CD4-positive, alpha-beta T cell (primary cell): ENCODE measurements at regions not wholly inside any gene's neighbourhood (a gene's known extent, or its start where the extent isn't known, plus 50 kb on each side); places are given as distances from the start of the nearest gene placed in this dataset.

ENCODE experiments used
- ATAC-seq: fragments of 200-7000 bp; cut with Tn5 transposase; one replicate; pipeline ENCODE4 v1.10.0; 2022; ENCODE audit warnings: mild to moderate bottlenecking; ENCODE audit not compliant: poor library complexity
- CTCF ChIA-PET: fragments of 350-600 bp; sonication (Branson Sonifier 250); formaldehyde crosslinking; loops from one replicate; lab custom pipeline; 2021; ENCODE audit warnings: antibody characterized with exemption, inconsistent platforms; lab: Charles Lee
- POLR2A ChIA-PET: fragments of 350-600 bp; sonication (Branson Sonifier 250); formaldehyde crosslinking; loops from one replicate; lab custom pipeline; 2021; ENCODE audit warnings: antibody characterized with exemption, inconsistent platforms; lab: Charles Lee
- DNase-seq, 14 experiments: peaks; one replicate each; pipeline ENCODE4 v3.0.0-alpha.2; 2013 to 2020; ENCODE audit warnings: mixed read lengths in 2 of 14
- H3K27ac ChIP-seq, 2 donors: one replicate each; pipeline versions ENCODE4 v1.5.1 to v1.7.0; 2013; ENCODE audit warnings: low read length in 2 of 2, low read depth in 1 of 2, mild to moderate bottlenecking in 1 of 2
- H3K27me3 ChIP-seq, 2 experiments: 1 replicate in 1 of 2; 2 replicates in 1 of 2; pipeline versions ENCODE4 v1.6.1 to v1.7.0; 2013; ENCODE audit warnings: low read length in 2 of 2, control low read depth in 1 of 2, mild to moderate bottlenecking in 1 of 2, moderate library complexity in 1 of 2; ENCODE audit not compliant: insufficient read depth in 2 of 2, control insufficient read depth in 1 of 2
- H3K36me3 ChIP-seq: one replicate; pipeline ENCODE4 v1.6.1; 2013; ENCODE audit warnings: low read length, control low read depth; ENCODE audit not compliant: insufficient read depth
- H3K4me1 ChIP-seq: one replicate; pipeline ENCODE4 v1.6.1; 2013; ENCODE audit warnings: low read length, control low read depth; ENCODE audit not compliant: insufficient read depth
- H3K4me3 ChIP-seq: one replicate; pipeline ENCODE4 v1.5.1; 2013; ENCODE audit warnings: mild to moderate bottlenecking, low read length, moderate library complexity
- H3K9me3 ChIP-seq, 2 experiments: 1 replicate in 1 of 2; 2 replicates in 1 of 2; pipeline versions ENCODE4 v1.6.1 to v1.7.0; 2013; ENCODE audit warnings: low read length in 2 of 2, mild to moderate bottlenecking in 2 of 2, control low read depth in 1 of 2, moderate library complexity in 1 of 2; ENCODE audit not compliant: control insufficient read depth in 1 of 2, insufficient read depth in 1 of 2
- H3K27ac Mint-ChIP-seq: one replicate; pipeline ENCODE4 v1.8.0; 2020; ENCODE audit warnings: mixed read lengths
- H3K27me3 Mint-ChIP-seq: one replicate; pipeline ENCODE4 v1.8.0; 2021; ENCODE audit warnings: mixed read lengths
- H3K36me3 Mint-ChIP-seq: one replicate; pipeline ENCODE4 v1.8.0; 2021; ENCODE audit warnings: low read depth, mixed read lengths
- H3K4me1 Mint-ChIP-seq: one replicate; pipeline ENCODE4 v1.8.0; 2021; ENCODE audit warnings: low read depth, mixed read lengths
- H3K4me3 Mint-ChIP-seq: one replicate; pipeline ENCODE4 v1.8.0; 2020; ENCODE audit warnings: mild to moderate bottlenecking, mixed read lengths
- H3K9me3 Mint-ChIP-seq: one replicate; pipeline ENCODE4 v1.8.0; 2020; ENCODE audit warnings: mixed read lengths
- intact Hi-C, 2 experiments: fragments of 100-400 bp; cut with DNase I in 1 of 2; cut with micrococcal nuclease in 1 of 2; formaldehyde crosslinking; loops; one replicate each; pipeline versions ENCODE4 v1.15.1 to v1.9.0; 2023 to 2025; cut with DNase I, micrococcal nuclease
- TF ChIP-seq, protein P1 (sequence below): fragments of 200-600 bp; IDR thresholded peaks from one replicate; pipeline ENCODE4 v1.8.0; 2022; ENCODE audit warnings: antibody characterized with exemption, mild to moderate bottlenecking

DNA sequence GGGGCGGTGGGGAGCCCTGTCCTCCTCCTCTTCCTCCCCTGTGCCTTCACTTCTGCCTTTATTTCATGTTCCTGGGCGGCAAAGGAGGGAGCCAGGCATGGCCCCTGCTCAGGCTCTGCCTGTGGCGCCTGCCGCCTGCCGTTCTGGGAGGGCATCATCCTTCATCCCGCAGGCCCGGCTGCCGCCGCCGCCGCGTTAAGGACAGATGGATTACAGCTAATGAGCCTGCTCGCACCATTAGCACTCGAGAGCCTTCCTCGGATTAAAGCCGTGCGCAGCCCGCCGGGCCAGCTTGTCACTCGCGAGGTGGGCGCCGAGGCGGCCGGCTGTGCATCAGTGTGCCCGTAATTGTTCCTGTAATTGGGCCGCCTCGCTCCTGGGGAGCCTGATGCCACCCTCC lies 127.7 kb upstream of the GSE1 start:
- no peaks in the 10 kb centered on the region for H3K9me3 ChIP-seq
- DNase-seq = no peak
- TF ChIP-seq, protein P1, sequence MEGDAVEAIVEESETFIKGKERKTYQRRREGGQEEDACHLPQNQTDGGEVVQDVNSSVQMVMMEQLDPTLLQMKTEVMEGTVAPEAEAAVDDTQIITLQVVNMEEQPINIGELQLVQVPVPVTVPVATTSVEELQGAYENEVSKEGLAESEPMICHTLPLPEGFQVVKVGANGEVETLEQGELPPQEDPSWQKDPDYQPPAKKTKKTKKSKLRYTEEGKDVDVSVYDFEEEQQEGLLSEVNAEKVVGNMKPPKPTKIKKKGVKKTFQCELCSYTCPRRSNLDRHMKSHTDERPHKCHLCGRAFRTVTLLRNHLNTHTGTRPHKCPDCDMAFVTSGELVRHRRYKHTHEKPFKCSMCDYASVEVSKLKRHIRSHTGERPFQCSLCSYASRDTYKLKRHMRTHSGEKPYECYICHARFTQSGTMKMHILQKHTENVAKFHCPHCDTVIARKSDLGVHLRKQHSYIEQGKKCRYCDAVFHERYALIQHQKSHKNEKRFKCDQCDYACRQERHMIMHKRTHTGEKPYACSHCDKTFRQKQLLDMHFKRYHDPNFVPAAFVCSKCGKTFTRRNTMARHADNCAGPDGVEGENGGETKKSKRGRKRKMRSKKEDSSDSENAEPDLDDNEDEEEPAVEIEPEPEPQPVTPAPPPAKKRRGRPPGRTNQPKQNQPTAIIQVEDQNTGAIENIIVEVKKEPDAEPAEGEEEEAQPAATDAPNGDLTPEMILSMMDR = no peak
- ATAC-seq = no peak
- no peak overlapping the region for H3K27ac ChIP-seq
- Mint-ChIP-seq H3K4me1 (no peaks in the 10 kb centered on the region), H3K27ac (no peak overlapping the region), H3K9me3 (no peaks in the 10 kb centered on the region), H3K36me3 (no peaks in the 10 kb centered on the region), H3K27me3 (no peaks in the 10 kb centered on the region), H3K4me3 (no peak overlapping the region)
- ChIA-PET POLR2A (no interaction called here), CTCF (no interaction called here)
- H3K27me3 ChIP-seq = no peaks in the 10 kb centered on the region
- no peak overlapping the region for H3K4me3 ChIP-seq
- H3K36me3 ChIP-seq = no peaks in the 10 kb centered on the region
- intact Hi-C loops = no loop called here
- H3K4me1 ChIP-seq = no peaks in the 10 kb centered on the region

DNA sequence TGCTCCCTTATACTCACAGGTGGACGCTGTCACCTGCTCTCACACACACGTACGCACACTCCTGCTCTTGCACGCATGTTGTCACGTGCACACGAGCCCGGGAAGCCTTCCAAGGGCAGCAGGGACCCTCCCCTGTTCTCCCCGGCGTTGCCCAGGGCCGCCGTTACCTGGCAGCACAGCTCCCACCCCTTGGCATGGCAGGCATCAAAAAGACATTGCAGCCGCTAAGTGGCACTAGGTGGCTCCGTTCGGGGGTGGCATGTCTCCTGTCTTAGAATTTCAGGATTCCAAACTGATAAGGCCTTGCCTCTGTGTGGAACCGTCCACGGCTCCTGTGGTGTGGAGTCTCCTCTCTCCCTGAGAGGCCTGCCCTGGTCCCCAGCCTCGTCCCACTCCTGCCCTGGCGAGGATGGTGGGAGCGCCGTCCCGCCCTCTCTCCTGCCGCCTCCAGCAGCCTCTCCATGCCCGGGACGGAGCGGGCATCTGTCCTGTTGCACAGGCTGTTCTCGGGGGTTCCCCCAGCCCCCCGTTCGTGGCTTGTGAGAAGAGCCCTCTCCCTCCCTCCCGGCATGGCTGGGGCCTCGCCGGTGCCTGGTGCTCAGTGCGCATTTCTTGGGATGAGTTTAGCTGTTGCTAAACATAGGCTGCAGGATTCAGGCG lies 126.7 kb upstream of the GSE1 start:
- Histone ChIP-seq H3K4me1 (no peaks in the 10 kb centered on the region), H3K9me3 (no peaks in the 10 kb centered on the region), H3K27ac (no peak overlapping the region), H3K27me3 (no peaks in the 10 kb centered on the region), H3K4me3 (no peak overlapping the region), H3K36me3 (no peaks in the 10 kb centered on the region)
- CTCF ChIA-PET = no interaction called here
- intact Hi-C loops = no loop called here
- TF ChIP-seq, protein P1 = no peak
- Mint-ChIP-seq H3K27me3 (no peaks in the 10 kb centered on the region), H3K36me3 (no peaks in the 10 kb centered on the region), H3K4me3 (no peak overlapping the region), H3K4me1 (peaks cover 5% of the 10 kb centered on the region), H3K9me3 (no peaks in the 10 kb centered on the region), H3K27ac (no peak overlapping the region)
- POLR2A ChIA-PET = no interaction called here
- DNase-seq (no peak), ATAC-seq (no peak)

DNA sequence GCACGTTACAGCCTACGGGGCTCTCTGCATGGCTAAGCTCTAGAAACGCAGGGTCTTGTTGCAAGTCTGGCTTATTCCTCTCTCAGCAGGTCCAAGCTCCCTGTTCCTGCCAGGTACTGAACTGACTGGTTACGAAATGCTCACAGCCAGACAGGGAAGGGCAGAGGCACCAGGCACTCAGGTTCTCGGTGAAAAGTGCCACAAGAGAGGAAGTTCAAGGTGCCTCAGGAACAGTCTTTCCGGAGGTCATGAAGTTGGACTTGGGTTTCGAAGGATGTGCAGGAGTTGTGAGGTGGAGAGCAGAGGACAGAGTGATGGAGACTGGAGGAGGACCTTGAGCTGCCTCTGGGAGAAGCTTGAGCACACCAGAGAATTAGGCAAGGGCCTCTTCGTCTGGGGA lies 124.7 kb upstream of the GSE1 start:
- Mint-ChIP-seq H3K4me3 (no peak overlapping the region), H3K4me1 (peaks cover 6% of the 10 kb centered on the region), H3K27me3 (no peaks in the 10 kb centered on the region), H3K27ac (no peak overlapping the region), H3K36me3 (no peaks in the 10 kb centered on the region), H3K9me3 (no peaks in the 10 kb centered on the region)
- Histone ChIP-seq H3K4me3 (no peak overlapping the region), H3K9me3 (no peaks in the 10 kb centered on the region), H3K27me3 (no peaks in the 10 kb centered on the region), H3K4me1 (peaks cover 7% of the 10 kb centered on the region), H3K36me3 (no peaks in the 10 kb centered on the region), H3K27ac (no peak overlapping the region)
- ATAC-seq (no peak), DNase-seq (no peak)
- ChIA-PET CTCF (no interaction called here), POLR2A (no interaction called here)
- intact Hi-C loops = no loop called here
- TF ChIP-seq, protein P1 = no peak
